GM21786 (cell line): ENCODE measurements at regions not wholly inside any gene's neighbourhood (a gene's known extent, or its start where the extent isn't known, plus 50 kb on each side); places are given as distances from the start of the nearest gene placed in this dataset.

Experiments used
- ATAC-seq: cut with Tn5 transposase; IDR thresholded peaks from one replicate; pipeline ENCODE4 v1.9.1; 2021; ENCODE audit not compliant: unreplicated experiment

GRCh38 chr9:104025104-104025503 lies 69.0 kb upstream of the SMC2 start:
- no peak for ATAC-seq

DNA sequence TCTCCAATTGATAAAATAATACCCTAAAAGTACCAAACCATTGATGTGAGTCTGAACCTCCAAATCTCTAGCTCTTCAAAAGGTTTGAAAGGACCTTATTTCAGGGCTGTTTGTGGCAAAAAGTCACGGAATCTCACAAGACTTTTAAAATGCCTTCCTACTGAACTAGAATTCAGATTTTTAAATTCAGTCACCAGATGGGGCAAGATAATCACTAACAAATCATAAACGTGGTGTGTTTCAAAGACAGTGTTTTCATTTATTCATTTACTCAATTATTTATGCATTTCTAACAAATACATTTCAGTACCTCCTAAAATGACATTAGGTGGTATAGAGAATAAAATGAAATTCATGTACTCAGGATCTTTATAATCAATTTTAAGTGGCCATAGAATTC lies 68.2 kb upstream of the SMC2 start:
- no peak for ATAC-seq

DNA sequence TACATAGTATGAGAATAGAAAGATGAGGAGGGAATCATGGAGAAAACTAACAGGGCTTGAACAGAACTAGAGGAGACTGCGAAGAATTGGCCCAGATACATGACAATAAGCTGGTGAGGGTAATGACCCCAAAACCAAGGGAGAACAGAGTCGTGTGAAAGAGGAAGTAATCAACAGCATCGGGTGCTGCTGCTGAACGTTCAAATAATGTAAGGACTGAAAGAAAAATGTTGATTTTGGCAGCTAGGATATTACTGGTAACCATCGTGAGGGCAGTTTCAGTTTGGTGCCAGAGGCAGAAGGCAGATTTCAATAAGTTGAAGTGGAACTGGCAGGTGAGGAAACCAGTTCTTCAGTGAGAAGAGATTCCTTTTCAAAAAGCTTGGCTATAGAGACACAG lies 66.8 kb upstream of the SMC2 start:
- peak; percentile 80 for ATAC-seq

GRCh38 chr9:104028827-104029226 lies 65.3 kb upstream of the SMC2 start:
- no peak for ATAC-seq
